HG03571 (cell line): ENCODE measurements at regions not wholly inside any gene's neighbourhood (a gene's known extent, or its start where the extent isn't known, plus 50 kb on each side); places are given as distances from the start of the nearest gene placed in this dataset.

Experiments
- ATAC-seq: cut with Tn5 transposase; IDR thresholded peaks from one replicate; pipeline ENCODE4 v1.9.1; 2021; ENCODE audit not compliant: unreplicated experiment

- ATAC-seq, result no peak
Measured at GRCh38 chr20:60269573-60270162, 311.4 kb downstream of the CDH26 start.

GRCh38 chr20:60270341-60270740 is 312.1 kb downstream of the CDH26 start:
- no peak for ATAC-seq

GRCh38 chr20:60271597-60271996 is 313.4 kb downstream of the CDH26 start:
- ATAC-seq, result no peak

GRCh38 chr20:60272790-60273189 is 314.6 kb downstream of the CDH26 start:
- ATAC-seq, result no peak

- ATAC-seq, result no peak
Measured at GRCh38 chr20:60274717-60275116, 316.5 kb downstream of the CDH26 start.

- no peak for ATAC-seq
Measured at GRCh38 chr20:60281295-60281694, 323.1 kb downstream of the CDH26 start.

- ATAC-seq, result no peak
Measured at GRCh38 chr20:60283281-60283680, 325.1 kb downstream of the CDH26 start.

GRCh38 chr20:60286764-60287163 is 328.5 kb downstream of the CDH26 start:
- no peak for ATAC-seq

GRCh38 chr20:60288945-60289344 is 330.7 kb downstream of the CDH26 start:
- no peak for ATAC-seq

GRCh38 chr20:60292001-60292520 is 333.8 kb downstream of the CDH26 start:
- ATAC-seq, result no peak

GRCh38 chr20:60294632-60295031 is 336.4 kb downstream of the CDH26 start:
- no peak for ATAC-seq

GRCh38 chr20:60295214-60295613 is 337.0 kb downstream of the CDH26 start:
- no peak for ATAC-seq

GRCh38 chr20:60297649-60298048 is 339.4 kb downstream of the CDH26 start:
- no peak for ATAC-seq

- ATAC-seq, result no peak
Measured at GRCh38 chr20:60298647-60299046, 340.4 kb downstream of the CDH26 start.

- ATAC-seq, result no peak
Measured at GRCh38 chr20:60299951-60300350, 341.7 kb downstream of the CDH26 start.

GRCh38 chr20:60300374-60300773 is 342.2 kb downstream of the CDH26 start:
- no peak for ATAC-seq

- no peak for ATAC-seq
Measured at GRCh38 chr20:60302875-60303274, 344.7 kb downstream of the CDH26 start.

- ATAC-seq, result no peak
Measured at GRCh38 chr20:60304026-60304590, 345.9 kb downstream of the CDH26 start.

GRCh38 chr20:60304931-60305330 is 346.7 kb downstream of the CDH26 start:
- no peak for ATAC-seq

- ATAC-seq, result no peak
Measured at GRCh38 chr20:60306105-60306504, 347.9 kb downstream of the CDH26 start.

GRCh38 chr20:60306551-60306950 is 348.3 kb downstream of the CDH26 start:
- ATAC-seq, result no peak

- no peak for ATAC-seq
Measured at GRCh38 chr20:60310560-60311349, 352.5 kb downstream of the CDH26 start.
